Erythroblast (primary cell): ENCODE measurements at regions not wholly inside any gene's neighbourhood (a gene's known extent, or its start where the extent isn't known, plus 50 kb on each side); places are given as distances from the start of the nearest gene placed in this dataset.
"Not testable (repeated sequence)": the region's sequence is repeated elsewhere in the genome, so short reads cannot be mapped to it uniquely, and the experiment has no call there.

Experiments
- DNase-seq, 2 experiments: peaks; one replicate each; lab custom pipeline; 2025; lab: John Stamatoyannopoulos, UW
- GATA1 ChIP-seq: IDR thresholded peaks from 2 replicates; pipeline ENCODE4 v1.6.1; 2011; ENCODE audit warnings: low read depth, mild to moderate bottlenecking, control low read depth, low read length, moderate library complexity
- POLR2A ChIP-seq: IDR thresholded peaks from 2 replicates; pipeline ENCODE4 v1.6.1; 2011; ENCODE audit warnings: mild to moderate bottlenecking, low read length

GRCh38 chr3:168824107-168824506 lies 728.4 kb upstream of the GOLIM4 start:
- DNase-seq, result no peak
- no peak for TF ChIP-seq GATA1
- TF ChIP-seq POLR2A, result no peak

GRCh38 chr3:168823466-168823865 lies 727.7 kb upstream of the GOLIM4 start:
- no peak for DNase-seq
- TF ChIP-seq POLR2A, result no peak
- TF ChIP-seq GATA1, result no peak

GRCh38 chr3:168820810-168821415 lies 725.2 kb upstream of the GOLIM4 start:
- DNase-seq, result no peak
- no peak for TF ChIP-seq POLR2A
- no peak for TF ChIP-seq GATA1

GRCh38 chr3:168817177-168817576 lies 721.5 kb upstream of the GOLIM4 start:
- DNase-seq, result no peak
- no peak for TF ChIP-seq POLR2A
- no peak for TF ChIP-seq GATA1

GRCh38 chr3:168815946-168816345 lies 720.2 kb upstream of the GOLIM4 start:
- no peak for DNase-seq
- TF ChIP-seq POLR2A, result no peak
- TF ChIP-seq GATA1, result no peak

- no peak for TF ChIP-seq POLR2A
- TF ChIP-seq GATA1, result no peak
These were observed 717.6 kb upstream of the GOLIM4 start for GRCh38 chr3:168813225-168813802.

GRCh38 chr3:168812234-168812633 lies 716.5 kb upstream of the GOLIM4 start:
- no peak for DNase-seq

More at GRCh38 chr3:168813225-168813802, 717.6 kb upstream of the GOLIM4 start:
- no peak for DNase-seq

GRCh38 chr3:168808596-168808995 lies 712.9 kb upstream of the GOLIM4 start:
- no peak for DNase-seq
- TF ChIP-seq GATA1, result no peak
- TF ChIP-seq POLR2A, result no peak

More at GRCh38 chr3:168812234-168812633, 716.5 kb upstream of the GOLIM4 start:
- no peak for TF ChIP-seq GATA1
- no peak for TF ChIP-seq POLR2A

- DNase-seq, result no peak
- TF ChIP-seq GATA1 (no peak), POLR2A (no peak)
These were observed 711.7 kb upstream of the GOLIM4 start for GRCh38 chr3:168807448-168807847.

GRCh38 chr3:168806871-168807270 lies 711.1 kb upstream of the GOLIM4 start:
- no peak for DNase-seq
- no peak for TF ChIP-seq POLR2A
- no peak for TF ChIP-seq GATA1

GRCh38 chr3:168803536-168803935 lies 707.8 kb upstream of the GOLIM4 start:
- DNase-seq, result no peak
- TF ChIP-seq GATA1 (no peak), POLR2A (no peak)

- DNase-seq, result no peak
- TF ChIP-seq GATA1, result no peak
- TF ChIP-seq POLR2A, result no peak
These were observed 707.0 kb upstream of the GOLIM4 start for GRCh38 chr3:168802766-168803165.

- DNase-seq, result no peak
- TF ChIP-seq POLR2A, result no peak
- TF ChIP-seq GATA1, result no peak
These were observed 706.1 kb upstream of the GOLIM4 start for GRCh38 chr3:168801794-168802193.

GRCh38 chr3:168796339-168796738 lies 700.6 kb upstream of the GOLIM4 start:
- no peak for DNase-seq
- no peak for TF ChIP-seq POLR2A
- no peak for TF ChIP-seq GATA1

GRCh38 chr3:168794427-168794826 lies 698.7 kb upstream of the GOLIM4 start:
- no peak for TF ChIP-seq POLR2A
- TF ChIP-seq GATA1, result no peak
- no peak for DNase-seq

GRCh38 chr3:168782193-168782592 lies 686.5 kb upstream of the GOLIM4 start:
- no peak for TF ChIP-seq GATA1
- TF ChIP-seq POLR2A, result no peak
- no peak for DNase-seq

GRCh38 chr3:168779970-168780645 lies 684.4 kb upstream of the GOLIM4 start:
- DNase-seq, result not testable (repeated sequence)
